Mesendoderm (in vitro differentiated cells): ENCODE measurements at regions not wholly inside any gene's neighbourhood (a gene's known extent, or its start where the extent isn't known, plus 50 kb on each side); places are given as distances from the start of the nearest gene placed in this dataset.
A peak's percentile ranks its signal among the peaks of the same experiment; 100 is the strongest.

Experiments used
- DNase-seq: peaks from one replicate; pipeline ENCODE4 v3.0.0; 2013
- H2AK5ac ChIP-seq: 2 replicates; pipeline ENCODE4 v1.6.1; 2013; ENCODE audit warnings: low read length, inconsistent platforms
- H2BK120ac ChIP-seq: 2 replicates; pipeline ENCODE4 v1.6.1; 2013; ENCODE audit warnings: low read depth, mild to moderate bottlenecking, low read length, moderate library complexity, mixed read lengths
- H2BK15ac ChIP-seq: replicated peaks from 2 replicates; pipeline ENCODE4 v1.6.1; 2013; ENCODE audit warnings: low read depth, mild to moderate bottlenecking, moderate library complexity
- H2BK5ac ChIP-seq: 2 replicates; pipeline ENCODE4 v1.6.1; 2013; ENCODE audit warnings: low read length, inconsistent platforms
- H3K18ac ChIP-seq: 2 replicates; pipeline ENCODE4 v1.6.1; 2013; ENCODE audit warnings: mild to moderate bottlenecking, low read length, mixed read lengths
- H3K23ac ChIP-seq: one replicate; pipeline ENCODE4 v1.6.1; 2013; ENCODE audit warnings: low read length
- H3K27ac ChIP-seq: 2 replicates; pipeline ENCODE4 v1.5.1; 2013; ENCODE audit warnings: low read depth, mild to moderate bottlenecking, inconsistent platforms, low read length, moderate library complexity
- H3K27me3 ChIP-seq: 2 replicates; pipeline ENCODE4 v1.6.1; 2013; ENCODE audit warnings: low read length, control low read depth, mild to moderate bottlenecking, inconsistent platforms; ENCODE audit not compliant: insufficient read depth, poor library complexity
- H3K36me3 ChIP-seq: 2 replicates; pipeline ENCODE4 v1.6.1; 2013; ENCODE audit warnings: low read length, inconsistent platforms; ENCODE audit not compliant: control insufficient read depth, insufficient read depth
- H3K4ac ChIP-seq: one replicate; pipeline ENCODE4 v1.6.1; 2013; ENCODE audit warnings: low read depth, mild to moderate bottlenecking, low read length, moderate library complexity
- H3K4me1 ChIP-seq: 2 replicates; pipeline ENCODE4 v1.6.1; 2013; ENCODE audit warnings: low read depth, low read length, inconsistent platforms; ENCODE audit not compliant: control insufficient read depth
- H3K4me2 ChIP-seq: 2 replicates; pipeline ENCODE4 v1.6.1; 2013; ENCODE audit warnings: low read length
- H3K4me3 ChIP-seq: 2 replicates; pipeline ENCODE4 v1.5.1; 2013; ENCODE audit warnings: mild to moderate bottlenecking, low read length
- H3K56ac ChIP-seq: one replicate; pipeline ENCODE4 v1.6.1; 2013; ENCODE audit warnings: low read length
- H3K79me1 ChIP-seq: 2 replicates; pipeline ENCODE4 v1.6.1; 2013; ENCODE audit warnings: low read length, inconsistent platforms
- H3K79me2 ChIP-seq: 2 replicates; pipeline ENCODE4 v1.6.1; 2013; ENCODE audit warnings: mild to moderate bottlenecking, low read length; ENCODE audit not compliant: control insufficient read depth, insufficient read depth
- H3K9ac ChIP-seq: 2 replicates; pipeline ENCODE4 v1.6.1; 2013; ENCODE audit warnings: low read length, inconsistent platforms
- H4K5ac ChIP-seq: one replicate; pipeline ENCODE4 v1.6.1; 2013; ENCODE audit warnings: low read length
- H4K8ac ChIP-seq: one replicate; pipeline ENCODE4 v1.6.1; 2013; ENCODE audit warnings: low read depth, mild to moderate bottlenecking, control low read depth, low read length, moderate library complexity
- WGBS: extraction: QIAGEN DNeasy Blood & Tissue Kit; methylation state at CpG from one replicate; pipeline ENCODE4 v1.1.7; 2013; ENCODE audit warnings: low lambda C conversion rate, missing lambda C conversion rate; ENCODE audit not compliant: insufficient coverage; ENCODE audit errors: extremely low coverage; 5-methylcytosine and 5-hydroxymethylcytosine counted together

- WGBS = no CpG with 5 or more reads among the region's 15 CpGs
- Histone ChIP-seq H2BK120ac (no peak overlapping the region), H3K9ac (no peak overlapping the region), H4K8ac (no peak overlapping the region), H4K5ac (no peak overlapping the region), H3K27ac (no peak overlapping the region), H3K56ac (no peak overlapping the region), H3K27me3 (no peaks in the 10 kb centered on the region), H3K18ac (no peak overlapping the region), H3K4ac (no peak overlapping the region), H2BK15ac (no peak overlapping the region), H3K79me1 (no peaks in the 10 kb centered on the region), H3K4me3 (no peak overlapping the region), H3K23ac (no peak overlapping the region), H3K4me1 (no peaks in the 10 kb centered on the region), H3K36me3 (no peaks in the 10 kb centered on the region), H3K79me2 (no peaks in the 10 kb centered on the region), H2AK5ac (no peak overlapping the region), H3K4me2 (no peak overlapping the region), H2BK5ac (no peak overlapping the region)
- no peak for DNase-seq
Observed at GRCh38 chr22:47371263-47372090, 609.0 kb downstream of the TBC1D22A start.

- H3K27me3 ChIP-seq = no peaks in the 10 kb centered on the region
- no CpG with 5 or more reads among the region's 18 CpGs for WGBS
Observed at GRCh38 chr22:47370448-47371262, 608.2 kb downstream of the TBC1D22A start.

GRCh38 chr22:47369431-47370015, 607.1 kb downstream of the TBC1D22A start:
- Histone ChIP-seq H3K56ac (no peak overlapping the region), H2BK120ac (no peak overlapping the region), H2AK5ac (no peak overlapping the region), H3K23ac (no peak overlapping the region), H3K18ac (no peak overlapping the region), H2BK5ac (no peak overlapping the region), H3K79me2 (no peaks in the 10 kb centered on the region), H3K27me3 (no peaks in the 10 kb centered on the region), H3K79me1 (no peaks in the 10 kb centered on the region), H3K36me3 (no peaks in the 10 kb centered on the region), H2BK15ac (no peak overlapping the region), H3K4me2 (no peak overlapping the region), H4K5ac (no peak overlapping the region), H3K27ac (no peak overlapping the region), H3K4ac (no peak overlapping the region), H3K9ac (no peak overlapping the region), H4K8ac (no peak overlapping the region), H3K4me3 (no peak overlapping the region), H3K4me1 (no peaks in the 10 kb centered on the region)
- no peak for DNase-seq
- no CpG with 5 or more reads among the region's 6 CpGs for WGBS

More at GRCh38 chr22:47370448-47371262, 608.2 kb downstream of the TBC1D22A start:
- Histone ChIP-seq H3K56ac (no peak overlapping the region), H3K4ac (no peak overlapping the region), H2AK5ac (no peak overlapping the region), H3K9ac (no peak overlapping the region), H3K4me3 (peak overlapping the region; percentile 11), H3K18ac (no peak overlapping the region), H3K23ac (no peak overlapping the region), H3K27ac (no peak overlapping the region), H3K4me2 (no peak overlapping the region), H2BK15ac (no peak overlapping the region), H2BK5ac (no peak overlapping the region), H2BK120ac (no peak overlapping the region), H3K36me3 (no peaks in the 10 kb centered on the region), H3K79me1 (no peaks in the 10 kb centered on the region), H3K4me1 (no peaks in the 10 kb centered on the region), H4K8ac (no peak overlapping the region), H4K5ac (no peak overlapping the region), H3K79me2 (no peaks in the 10 kb centered on the region)
- DNase-seq = no peak

GRCh38 chr22:47369020-47369419, 606.6 kb downstream of the TBC1D22A start:
- Histone ChIP-seq H4K5ac (no peak overlapping the region), H3K9ac (no peak overlapping the region), H3K79me1 (no peaks in the 10 kb centered on the region), H3K4me2 (no peak overlapping the region), H3K79me2 (no peaks in the 10 kb centered on the region), H2BK5ac (no peak overlapping the region), H2BK15ac (no peak overlapping the region), H3K18ac (no peak overlapping the region), H3K27me3 (no peaks in the 10 kb centered on the region), H3K36me3 (no peaks in the 10 kb centered on the region), H3K4me3 (no peak overlapping the region), H3K4me1 (no peaks in the 10 kb centered on the region), H3K27ac (no peak overlapping the region), H3K4ac (no peak overlapping the region), H3K56ac (no peak overlapping the region), H2BK120ac (no peak overlapping the region), H2AK5ac (no peak overlapping the region), H4K8ac (no peak overlapping the region), H3K23ac (no peak overlapping the region)
- WGBS = no CpG with 5 or more reads among the region's 8 CpGs
- no peak for DNase-seq

GRCh38 chr22:47367993-47368945, 605.8 kb downstream of the TBC1D22A start:
- Histone ChIP-seq H2BK120ac (no peak overlapping the region), H3K79me2 (no peaks in the 10 kb centered on the region), H3K4me2 (no peak overlapping the region), H3K27ac (no peak overlapping the region), H4K5ac (no peak overlapping the region), H3K4ac (no peak overlapping the region), H2AK5ac (no peak overlapping the region), H3K23ac (no peak overlapping the region), H3K79me1 (no peaks in the 10 kb centered on the region), H2BK15ac (no peak overlapping the region), H3K36me3 (no peaks in the 10 kb centered on the region), H3K4me1 (no peaks in the 10 kb centered on the region), H3K4me3 (no peak overlapping the region), H3K9ac (no peak overlapping the region), H3K56ac (no peak overlapping the region), H3K18ac (no peak overlapping the region), H3K27me3 (no peaks in the 10 kb centered on the region), H4K8ac (no peak overlapping the region), H2BK5ac (no peak overlapping the region)
- WGBS = no CpG with 5 or more reads among the region's 21 CpGs
- no peak for DNase-seq
